ENCODE measurements at regions not wholly inside any gene's neighbourhood (a gene's known extent, or its start where the extent isn't known, plus 50 kb on each side); places are given as distances from the start of the nearest gene placed in this dataset.

DNA sequence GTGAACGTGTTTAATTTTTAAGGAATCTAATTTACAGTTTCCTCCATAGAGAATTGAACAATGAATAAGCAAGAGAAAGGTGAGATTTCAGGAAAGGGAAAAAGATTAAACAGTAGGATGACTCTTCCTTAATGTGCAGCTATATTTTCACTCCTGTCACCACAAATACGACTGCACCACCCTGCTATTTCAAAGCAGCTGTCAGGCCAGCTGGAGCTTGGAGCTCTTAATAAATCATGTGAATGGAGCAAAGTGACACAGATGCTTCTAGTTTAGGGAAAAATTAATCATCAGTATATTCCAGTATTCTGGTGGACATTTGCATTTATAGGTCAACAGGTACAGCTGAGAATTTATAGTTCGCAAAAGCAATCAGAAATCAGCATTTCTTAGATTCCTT is 56.5 kb upstream of the PKIB start:
- Mint-ChIP-seq H3K4me3 (ENCODE audit: low read depth, unreplicated experiment) (no peak overlapping the region), H3K4me1 (ENCODE audit: low read depth, unreplicated experiment) (no peaks in the 10 kb centered on the region), H3K9me3 (ENCODE audit: low read depth, unreplicated experiment) (peaks cover 2% of the 10 kb centered on the region), H3K27me3 (ENCODE audit: unreplicated experiment) (no peaks in the 10 kb centered on the region), H3K36me3 (ENCODE audit: insufficient read depth, unreplicated experiment) (no peaks in the 10 kb centered on the region), H3K27ac (ENCODE audit: unreplicated experiment) (no peak overlapping the region)
- no TSS peak for BruUV-seq (replicated peaks)
- intact Hi-C loops (cut with micrococcal nuclease; ENCODE audit: unreplicated experiment), result no loop called here
- CTCF ChIA-PET, result no interaction called here
- DNase-seq, result no peak
- TF ChIP-seq, protein P1, sequence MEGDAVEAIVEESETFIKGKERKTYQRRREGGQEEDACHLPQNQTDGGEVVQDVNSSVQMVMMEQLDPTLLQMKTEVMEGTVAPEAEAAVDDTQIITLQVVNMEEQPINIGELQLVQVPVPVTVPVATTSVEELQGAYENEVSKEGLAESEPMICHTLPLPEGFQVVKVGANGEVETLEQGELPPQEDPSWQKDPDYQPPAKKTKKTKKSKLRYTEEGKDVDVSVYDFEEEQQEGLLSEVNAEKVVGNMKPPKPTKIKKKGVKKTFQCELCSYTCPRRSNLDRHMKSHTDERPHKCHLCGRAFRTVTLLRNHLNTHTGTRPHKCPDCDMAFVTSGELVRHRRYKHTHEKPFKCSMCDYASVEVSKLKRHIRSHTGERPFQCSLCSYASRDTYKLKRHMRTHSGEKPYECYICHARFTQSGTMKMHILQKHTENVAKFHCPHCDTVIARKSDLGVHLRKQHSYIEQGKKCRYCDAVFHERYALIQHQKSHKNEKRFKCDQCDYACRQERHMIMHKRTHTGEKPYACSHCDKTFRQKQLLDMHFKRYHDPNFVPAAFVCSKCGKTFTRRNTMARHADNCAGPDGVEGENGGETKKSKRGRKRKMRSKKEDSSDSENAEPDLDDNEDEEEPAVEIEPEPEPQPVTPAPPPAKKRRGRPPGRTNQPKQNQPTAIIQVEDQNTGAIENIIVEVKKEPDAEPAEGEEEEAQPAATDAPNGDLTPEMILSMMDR (IDR thresholded peaks at IDR 0.05; ENCODE audit: unreplicated experiment), result no peak

DNA sequence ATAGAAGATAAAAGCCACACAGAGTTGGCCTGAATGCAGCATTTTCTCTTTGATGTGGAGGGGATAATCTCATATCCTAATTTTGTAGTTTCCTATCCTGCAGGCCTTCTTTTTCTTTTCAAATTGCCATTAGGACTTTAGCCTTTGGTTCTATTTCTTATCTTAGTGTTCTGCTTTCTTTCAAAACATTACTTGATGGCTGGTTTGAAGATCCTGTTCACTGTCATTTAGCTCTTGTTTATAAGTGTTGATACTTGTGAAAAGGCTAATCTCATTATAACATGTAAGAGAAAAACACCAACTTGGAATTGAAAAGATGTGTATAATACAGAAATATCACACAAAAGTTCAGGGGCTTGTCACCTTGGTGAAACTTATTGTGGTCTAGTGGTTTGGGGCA is 54.6 kb upstream of the PKIB start:
- Mint-ChIP-seq H3K4me1 (ENCODE audit: low read depth, unreplicated experiment) (no peaks in the 10 kb centered on the region), H3K36me3 (ENCODE audit: insufficient read depth, unreplicated experiment) (no peaks in the 10 kb centered on the region), H3K27me3 (ENCODE audit: unreplicated experiment) (no peaks in the 10 kb centered on the region), H3K4me3 (ENCODE audit: low read depth, unreplicated experiment) (no peak overlapping the region), H3K9me3 (ENCODE audit: low read depth, unreplicated experiment) (peaks cover 3% of the 10 kb centered on the region), H3K27ac (ENCODE audit: unreplicated experiment) (no peak overlapping the region)
- TF ChIP-seq, protein P1 (IDR thresholded peaks at IDR 0.05; ENCODE audit: unreplicated experiment), result no peak
- CTCF ChIA-PET, result no interaction called here
- no peak for DNase-seq
- no TSS peak for BruUV-seq (replicated peaks)
- intact Hi-C loops (cut with micrococcal nuclease; ENCODE audit: unreplicated experiment), result no loop called here

DNA sequence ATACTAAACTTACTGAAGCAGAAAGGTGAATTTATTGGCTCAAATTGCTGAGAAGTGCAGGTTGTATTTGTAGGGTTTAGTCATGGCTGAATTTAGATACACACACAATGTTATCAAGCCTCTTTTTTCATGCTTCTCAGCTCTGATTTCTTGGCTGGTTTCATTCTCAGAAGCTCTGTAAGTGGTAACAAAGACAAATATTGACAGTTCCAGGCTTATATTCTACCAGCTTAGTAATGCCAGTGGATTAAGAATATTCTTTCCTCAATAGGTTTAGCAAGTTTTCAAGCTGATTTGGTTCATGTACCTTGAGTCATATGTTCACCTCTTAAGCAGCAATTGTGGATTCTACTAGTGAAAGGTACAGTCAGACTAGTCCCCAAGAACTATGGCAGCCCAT is 52.1 kb upstream of the PKIB start:
- no peak overlapping the region for H3K27ac Mint-ChIP-seq (ENCODE audit: unreplicated experiment)
- peaks cover 10% of the 10 kb centered on the region for H3K9me3 Mint-ChIP-seq (ENCODE audit: low read depth, unreplicated experiment)
- no peaks in the 10 kb centered on the region for H3K36me3 Mint-ChIP-seq (ENCODE audit: insufficient read depth, unreplicated experiment)
- no peaks in the 10 kb centered on the region for H3K27me3 Mint-ChIP-seq (ENCODE audit: unreplicated experiment)
- no peaks in the 10 kb centered on the region for H3K4me1 Mint-ChIP-seq (ENCODE audit: low read depth, unreplicated experiment)
- TF ChIP-seq, protein P1 (IDR thresholded peaks at IDR 0.05; ENCODE audit: unreplicated experiment), result no peak
- H3K4me3 Mint-ChIP-seq (ENCODE audit: low read depth, unreplicated experiment), result no peak overlapping the region
- DNase-seq, result no peak
- intact Hi-C loops (cut with micrococcal nuclease; ENCODE audit: unreplicated experiment), result no loop called here
- CTCF ChIA-PET, result no interaction called here
- no TSS peak for BruUV-seq (replicated peaks)

All from Calu3 (cell line).